ENCODE measurements at regions not wholly inside any gene's neighbourhood (a gene's known extent, or its start where the extent isn't known, plus 50 kb on each side); places are given as distances from the start of the nearest gene placed in this dataset.

DNA sequence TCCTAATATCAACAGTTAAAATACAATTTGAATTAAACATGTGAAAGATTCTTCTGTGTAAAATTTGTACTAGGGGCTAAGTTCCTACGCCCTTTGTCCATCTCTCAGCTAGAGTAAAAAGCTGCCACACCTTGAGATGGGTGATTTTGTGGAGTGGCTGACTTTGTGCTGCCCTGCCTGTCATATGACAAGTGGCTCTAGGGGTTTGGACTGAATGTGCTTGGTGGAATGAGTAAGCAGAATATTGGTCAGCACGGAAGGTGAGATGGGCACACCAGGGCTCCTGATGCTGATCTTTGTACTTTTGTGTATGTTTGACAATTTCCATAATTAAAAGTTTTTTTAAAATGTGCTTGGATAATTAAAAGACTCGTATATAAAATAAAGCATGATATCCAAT, 133.6 kb upstream of the SLC45A1 start:
- TF ChIP-seq, protein P1, sequence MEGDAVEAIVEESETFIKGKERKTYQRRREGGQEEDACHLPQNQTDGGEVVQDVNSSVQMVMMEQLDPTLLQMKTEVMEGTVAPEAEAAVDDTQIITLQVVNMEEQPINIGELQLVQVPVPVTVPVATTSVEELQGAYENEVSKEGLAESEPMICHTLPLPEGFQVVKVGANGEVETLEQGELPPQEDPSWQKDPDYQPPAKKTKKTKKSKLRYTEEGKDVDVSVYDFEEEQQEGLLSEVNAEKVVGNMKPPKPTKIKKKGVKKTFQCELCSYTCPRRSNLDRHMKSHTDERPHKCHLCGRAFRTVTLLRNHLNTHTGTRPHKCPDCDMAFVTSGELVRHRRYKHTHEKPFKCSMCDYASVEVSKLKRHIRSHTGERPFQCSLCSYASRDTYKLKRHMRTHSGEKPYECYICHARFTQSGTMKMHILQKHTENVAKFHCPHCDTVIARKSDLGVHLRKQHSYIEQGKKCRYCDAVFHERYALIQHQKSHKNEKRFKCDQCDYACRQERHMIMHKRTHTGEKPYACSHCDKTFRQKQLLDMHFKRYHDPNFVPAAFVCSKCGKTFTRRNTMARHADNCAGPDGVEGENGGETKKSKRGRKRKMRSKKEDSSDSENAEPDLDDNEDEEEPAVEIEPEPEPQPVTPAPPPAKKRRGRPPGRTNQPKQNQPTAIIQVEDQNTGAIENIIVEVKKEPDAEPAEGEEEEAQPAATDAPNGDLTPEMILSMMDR (IDR thresholded peaks at IDR 0.05): no peak
- no peak for TF ChIP-seq POLR2A (IDR thresholded peaks at IDR 0.05)

Data from ovary (tissue), 3 donors.